ENCODE measurements at regions not wholly inside any gene's neighbourhood (a gene's known extent, or its start where the extent isn't known, plus 50 kb on each side); places are given as distances from the start of the nearest gene placed in this dataset.

DNA sequence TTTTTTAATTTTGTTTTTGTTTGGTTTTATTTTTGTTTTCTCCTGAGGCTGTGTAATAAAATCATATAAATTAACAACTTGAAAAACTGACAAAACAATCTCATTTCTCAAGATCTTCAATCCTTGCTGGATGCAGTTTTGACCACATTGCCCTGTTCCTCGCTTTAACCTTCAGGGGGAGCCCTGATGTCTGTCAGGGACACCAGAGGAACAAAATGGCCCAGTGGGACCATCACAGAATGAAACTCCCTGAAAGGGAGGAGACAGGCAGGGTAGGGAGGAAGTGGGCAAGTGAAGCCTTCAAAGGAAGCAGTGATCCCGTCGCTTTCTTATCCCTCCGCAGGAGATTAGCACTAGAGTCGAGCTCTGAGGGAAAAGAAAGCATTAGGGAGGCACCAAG lies 274.9 kb upstream of the LDB2 start:
- TF ChIP-seq, protein P1, sequence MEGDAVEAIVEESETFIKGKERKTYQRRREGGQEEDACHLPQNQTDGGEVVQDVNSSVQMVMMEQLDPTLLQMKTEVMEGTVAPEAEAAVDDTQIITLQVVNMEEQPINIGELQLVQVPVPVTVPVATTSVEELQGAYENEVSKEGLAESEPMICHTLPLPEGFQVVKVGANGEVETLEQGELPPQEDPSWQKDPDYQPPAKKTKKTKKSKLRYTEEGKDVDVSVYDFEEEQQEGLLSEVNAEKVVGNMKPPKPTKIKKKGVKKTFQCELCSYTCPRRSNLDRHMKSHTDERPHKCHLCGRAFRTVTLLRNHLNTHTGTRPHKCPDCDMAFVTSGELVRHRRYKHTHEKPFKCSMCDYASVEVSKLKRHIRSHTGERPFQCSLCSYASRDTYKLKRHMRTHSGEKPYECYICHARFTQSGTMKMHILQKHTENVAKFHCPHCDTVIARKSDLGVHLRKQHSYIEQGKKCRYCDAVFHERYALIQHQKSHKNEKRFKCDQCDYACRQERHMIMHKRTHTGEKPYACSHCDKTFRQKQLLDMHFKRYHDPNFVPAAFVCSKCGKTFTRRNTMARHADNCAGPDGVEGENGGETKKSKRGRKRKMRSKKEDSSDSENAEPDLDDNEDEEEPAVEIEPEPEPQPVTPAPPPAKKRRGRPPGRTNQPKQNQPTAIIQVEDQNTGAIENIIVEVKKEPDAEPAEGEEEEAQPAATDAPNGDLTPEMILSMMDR (IDR thresholded peaks at IDR 0.05), result no peak
- TF ChIP-seq POLR2AphosphoS5 (IDR thresholded peaks at IDR 0.05), result no peak
